GM12873 (cell line): ENCODE measurements at regions not wholly inside any gene's neighbourhood (a gene's known extent, or its start where the extent isn't known, plus 50 kb on each side); places are given as distances from the start of the nearest gene placed in this dataset.

Experiments used
- TF ChIP-seq, protein P1 (sequence below): IDR thresholded peaks from 2 replicates; pipeline ENCODE4 v1.5.1; 2012; ENCODE audit warnings: low read depth, mild to moderate bottlenecking, moderate library complexity, low read length, control low read depth; ENCODE audit not compliant: insufficient read depth; ENCODE audit errors: missing control alignments

GRCh38 chr13:95470574-95471366, 81.8 kb upstream of the CLDN10 start:
- TF ChIP-seq, protein P1, sequence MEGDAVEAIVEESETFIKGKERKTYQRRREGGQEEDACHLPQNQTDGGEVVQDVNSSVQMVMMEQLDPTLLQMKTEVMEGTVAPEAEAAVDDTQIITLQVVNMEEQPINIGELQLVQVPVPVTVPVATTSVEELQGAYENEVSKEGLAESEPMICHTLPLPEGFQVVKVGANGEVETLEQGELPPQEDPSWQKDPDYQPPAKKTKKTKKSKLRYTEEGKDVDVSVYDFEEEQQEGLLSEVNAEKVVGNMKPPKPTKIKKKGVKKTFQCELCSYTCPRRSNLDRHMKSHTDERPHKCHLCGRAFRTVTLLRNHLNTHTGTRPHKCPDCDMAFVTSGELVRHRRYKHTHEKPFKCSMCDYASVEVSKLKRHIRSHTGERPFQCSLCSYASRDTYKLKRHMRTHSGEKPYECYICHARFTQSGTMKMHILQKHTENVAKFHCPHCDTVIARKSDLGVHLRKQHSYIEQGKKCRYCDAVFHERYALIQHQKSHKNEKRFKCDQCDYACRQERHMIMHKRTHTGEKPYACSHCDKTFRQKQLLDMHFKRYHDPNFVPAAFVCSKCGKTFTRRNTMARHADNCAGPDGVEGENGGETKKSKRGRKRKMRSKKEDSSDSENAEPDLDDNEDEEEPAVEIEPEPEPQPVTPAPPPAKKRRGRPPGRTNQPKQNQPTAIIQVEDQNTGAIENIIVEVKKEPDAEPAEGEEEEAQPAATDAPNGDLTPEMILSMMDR, result no peak

DNA sequence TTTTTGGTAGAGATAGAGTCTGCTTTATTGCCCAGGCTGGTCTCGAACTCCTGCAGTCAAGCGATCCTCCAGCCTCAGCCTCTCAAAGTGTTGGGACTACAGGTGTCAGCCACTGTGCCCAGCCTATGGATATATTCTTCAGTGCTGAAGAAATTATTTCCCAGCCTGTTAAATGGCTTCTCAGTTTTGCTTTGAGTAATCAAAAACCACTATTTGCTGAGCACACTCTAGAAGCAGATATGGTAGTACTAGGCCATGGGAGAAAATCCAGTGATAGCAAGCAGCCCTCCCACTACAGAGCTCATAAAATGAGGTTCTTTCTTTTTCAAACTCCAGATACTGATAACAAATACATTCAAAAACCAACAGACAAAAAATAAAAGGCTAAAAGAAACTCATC, 80.6 kb upstream of the CLDN10 start:
- TF ChIP-seq, protein P1, result no peak

GRCh38 chr13:95474992-95475391, 77.5 kb upstream of the CLDN10 start:
- TF ChIP-seq, protein P1, result no peak

GRCh38 chr13:95477187-95477586, 75.3 kb upstream of the CLDN10 start:
- TF ChIP-seq, protein P1, result no peak

DNA sequence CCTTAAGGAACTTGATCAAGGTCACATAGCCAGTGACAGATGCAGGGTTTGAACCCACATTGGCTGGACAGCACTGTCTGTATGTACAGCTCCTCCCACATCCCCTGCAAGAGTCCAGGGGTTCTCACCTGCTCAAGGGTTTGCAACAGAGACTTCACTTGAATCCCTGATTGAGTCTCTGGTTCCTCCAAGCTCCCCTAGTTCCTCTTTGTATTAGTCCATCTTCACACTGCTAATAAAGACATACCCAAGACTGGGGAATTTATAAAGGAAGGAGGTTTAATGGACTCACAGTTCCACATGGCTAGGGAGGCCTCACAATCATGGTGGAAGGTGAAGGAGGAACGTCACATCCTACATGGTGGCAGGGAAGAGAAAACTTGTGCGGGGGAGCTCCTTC, 72.8 kb upstream of the CLDN10 start:
- TF ChIP-seq, protein P1, result no peak

DNA sequence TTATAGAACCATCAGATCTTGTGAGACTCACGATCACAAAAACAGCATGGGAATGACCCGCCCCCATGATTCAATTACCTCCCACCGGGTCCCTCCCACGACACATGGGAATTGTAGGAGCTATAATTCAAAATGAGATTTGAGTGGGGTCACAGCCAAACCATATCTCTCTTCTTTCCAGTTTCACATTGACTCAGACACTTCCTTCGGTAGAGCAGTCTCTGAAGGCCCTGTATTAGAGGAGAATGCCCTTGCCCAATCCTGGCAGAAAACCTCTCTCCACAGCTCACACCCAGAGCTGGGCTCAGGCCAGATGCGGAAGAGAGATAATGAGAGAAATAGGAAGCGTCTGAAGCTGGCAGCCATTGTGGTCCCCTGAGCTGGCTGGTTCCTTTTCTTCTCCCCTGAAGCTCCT, 72.4 kb upstream of the CLDN10 start:
- TF ChIP-seq, protein P1, result no peak

DNA sequence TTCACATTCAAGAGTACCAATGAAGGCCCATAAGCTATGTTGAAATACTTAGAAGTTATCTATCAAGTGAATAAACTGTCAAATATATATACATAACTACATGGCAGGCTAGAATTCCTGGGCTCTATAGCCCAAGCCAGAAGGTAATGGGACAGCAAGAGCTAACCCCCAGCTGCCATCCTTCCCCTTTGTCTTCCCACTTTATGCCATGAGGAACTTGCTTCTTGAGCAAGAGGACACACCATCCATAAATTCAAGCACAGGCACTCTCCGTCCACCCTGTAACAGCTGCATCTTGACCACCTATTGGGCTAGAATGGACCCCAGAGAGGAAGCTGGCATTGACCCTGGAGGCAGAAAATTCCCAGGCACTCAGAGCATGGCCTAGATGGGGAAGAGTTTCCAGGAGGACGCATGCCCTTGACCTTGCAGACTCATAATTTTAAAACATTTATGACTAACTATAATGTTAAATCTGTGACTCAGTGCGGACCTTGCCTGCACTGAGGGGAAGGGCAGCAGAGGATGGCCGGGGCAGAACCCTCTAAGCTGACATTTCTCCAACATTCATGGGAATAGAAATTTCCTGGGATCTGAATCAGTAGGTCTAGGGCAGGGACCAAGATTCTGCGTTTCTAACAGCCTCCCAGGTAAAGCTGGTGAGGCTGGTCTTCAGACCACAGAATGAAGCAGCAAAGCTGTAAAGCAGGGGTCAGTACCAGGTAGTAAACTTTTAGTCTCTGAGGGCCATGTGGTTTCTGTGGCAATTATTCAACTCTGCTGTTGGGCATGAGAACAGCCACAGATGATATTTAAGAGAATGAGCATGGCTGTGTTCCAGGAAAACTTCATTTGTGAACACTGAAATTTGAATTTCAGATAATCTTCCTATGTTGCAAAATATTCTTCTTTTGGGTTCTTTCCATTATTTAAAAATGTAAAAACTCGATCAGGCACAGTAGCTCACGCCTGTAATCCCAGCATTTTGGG, 71.4 kb upstream of the CLDN10 start:
- TF ChIP-seq, protein P1, result no peak
